A549 (cell line): ENCODE measurements at regions not wholly inside any gene's neighbourhood (a gene's known extent, or its start where the extent isn't known, plus 50 kb on each side); places are given as distances from the start of the nearest gene placed in this dataset.

Experiments used
- ATAC-seq, 2 experiments: fragments of 200-7000 bp in 1 of 2; fragments of >200 bp in 1 of 2; cut with Nextera tagmentation in 1 of 2; cut with Tn5 transposase in 1 of 2; 3 replicates each; pipeline versions ENCODE4 v1.8.0 to v1.9.1; 2018 to 2020; ENCODE audit warnings: mild to moderate bottlenecking in 1 of 2, moderate library complexity in 1 of 2
- CTCF ChIA-PET: fragments of 300-600 bp; sonication (Branson Sonifier 250); formaldehyde crosslinking; extraction: SDS; loops from one replicate; lab custom pipeline; 2021; ENCODE audit warnings: antibody characterized with exemption, inconsistent platforms; lab: Yijun Ruan, JAX
- POLR2A ChIA-PET: fragments of 350-600 bp; formaldehyde crosslinking; extraction: SDS; loops from one replicate; lab custom pipeline; 2021; ENCODE audit warnings: antibody characterized with exemption, inconsistent platforms; lab: Yijun Ruan, JAX
- DNase-seq, 2 experiments: peaks; one replicate each; pipeline versions ENCODE4 v3.0.0 to v3.0.0-alpha.2; 2011 to 2016; ENCODE audit warnings: low read depth in 1 of 2, low spot score in 1 of 2
- FAIRE-seq: peaks from 2 replicates; lab custom pipeline; 2011; peaks lifted over from hg19 to GRCh38; lab: Jason Lieb, UNC
- H3K27ac ChIP-seq, 2 experiments: fragments of >200 bp; sonication (Bioruptor Twin); formaldehyde crosslinking; 3 replicates each; pipeline ENCODE4 v1.5.1; 2016 to 2017
- H3K4me1 ChIP-seq: fragments of >200 bp; sonication (Bioruptor Twin); formaldehyde crosslinking; 3 replicates; pipeline ENCODE4 v1.6.1; 2016
- H3K4me2 ChIP-seq: fragments of >200 bp; sonication (Bioruptor Twin); formaldehyde crosslinking; 3 replicates; pipeline ENCODE4 v1.6.1; 2016
- H3K4me3 ChIP-seq: fragments of >200 bp; sonication (Bioruptor Twin); formaldehyde crosslinking; 3 replicates; pipeline ENCODE4 v1.5.1; 2016
- H3K9me3 ChIP-seq: fragments of >200 bp; sonication (Bioruptor Twin); formaldehyde crosslinking; 3 replicates; pipeline ENCODE4 v1.6.1; 2016
- ATOH8 ChIP-seq: fragments of 250-450 bp; sonication (Bioruptor Pico); IDR thresholded peaks from 2 replicates; pipeline ENCODE4 v1.5.0; 2020; ENCODE audit warnings: low read depth, mild to moderate bottlenecking, moderate library complexity
- CBX2 ChIP-seq: fragments of 200-600 bp; sonication (generic); IDR thresholded peaks from 2 replicates; pipeline ENCODE4 v1.6.1; 2016; ENCODE audit warnings: low read depth, mild to moderate bottlenecking, borderline replicate concordance
- CBX8 ChIP-seq: fragments of 200-600 bp; sonication (generic); IDR thresholded peaks from 2 replicates; pipeline ENCODE4 v1.6.1; 2016
- CEBPB ChIP-seq, 2 experiments: fragments of >200 bp in 1 of 2; sonication (Bioruptor Twin) in 1 of 2; formaldehyde crosslinking in 1 of 2; IDR thresholded peaks; 2 replicates each; pipeline ENCODE4 v1.6.1; 2012 to 2016
- CHD4 ChIP-seq: fragments of 200-600 bp; sonication (generic); IDR thresholded peaks from 2 replicates; pipeline ENCODE4 v1.6.1; 2016; ENCODE audit warnings: antibody characterized with exemption, mild to moderate bottlenecking, borderline replicate concordance
- ELK1 ChIP-seq: fragments of 150-350 bp; IDR thresholded peaks from 2 replicates; pipeline ENCODE4 v1.6.1; 2014; ENCODE audit warnings: low read depth, mild to moderate bottlenecking, low read length
- ESRRA ChIP-seq: fragments of 150-350 bp; IDR thresholded peaks from 2 replicates; pipeline ENCODE4 v1.6.1; 2014; ENCODE audit warnings: mild to moderate bottlenecking, low read length, borderline replicate concordance
- FOSB ChIP-seq: fragments of 250-450 bp; sonication (Bioruptor Pico); IDR thresholded peaks from 2 replicates; pipeline ENCODE4 v1.5.0; 2020; ENCODE audit warnings: mild to moderate bottlenecking, moderate library complexity
- KDM5A ChIP-seq: fragments of 200-600 bp; sonication (generic); IDR thresholded peaks from 2 replicates; pipeline ENCODE4 v1.6.1; 2016; ENCODE audit warnings: antibody characterized with exemption, mild to moderate bottlenecking
- MAFK ChIP-seq: fragments of 450-650 bp; IDR thresholded peaks from 2 replicates; pipeline ENCODE4 v1.6.1; 2014; ENCODE audit not compliant: partially characterized antibody
- PBX3 ChIP-seq: IDR thresholded peaks from 2 replicates; pipeline ENCODE4 v1.6.1; 2012
- POLR2AphosphoS2 ChIP-seq: conservative IDR thresholded peaks from 2 replicates; pipeline ENCODE4 v1.6.1; 2012; ENCODE audit warnings: low read length, improper control_type of control experiment, inconsistent platforms
- RARB ChIP-seq: fragments of 250-450 bp; sonication (Bioruptor Pico); IDR thresholded peaks from 2 replicates; pipeline ENCODE4 v1.8.0; 2021; ENCODE audit warnings: mild to moderate bottlenecking, moderate library complexity
- RFX5 ChIP-seq: fragments of 450-650 bp; IDR thresholded peaks from 2 replicates; pipeline ENCODE4 v1.7.1; 2014; ENCODE audit warnings: antibody characterized with exemption, mild to moderate bottlenecking, moderate library complexity
- SMC3 ChIP-seq: fragments of >200 bp; sonication (Bioruptor Twin); formaldehyde crosslinking; IDR thresholded peaks from 3 replicates; pipeline ENCODE4 v1.6.1; 2018; ENCODE audit warnings: inconsistent platforms
- SREBF2 ChIP-seq: fragments of 450-650 bp; IDR thresholded peaks from 2 replicates; pipeline ENCODE4 v1.6.1; 2014; ENCODE audit warnings: mild to moderate bottlenecking, moderate library complexity
- USF2 ChIP-seq: fragments of 450-650 bp; IDR thresholded peaks from 2 replicates; pipeline ENCODE4 v1.6.1; 2014; ENCODE audit warnings: antibody characterized with exemption
- ZFP36 ChIP-seq: fragments of 450-650 bp; IDR thresholded peaks from 2 replicates; pipeline ENCODE4 v1.6.1; 2014; ENCODE audit warnings: borderline replicate concordance; ENCODE audit not compliant: partially characterized antibody
- ZSCAN20 ChIP-seq: fragments of 250-450 bp; sonication (Bioruptor Pico); IDR thresholded peaks from 2 replicates; pipeline ENCODE4 v1.8.0; 2022; ENCODE audit warnings: mild to moderate bottlenecking, moderate library complexity
- WGBS: methylation state at CpG from one replicate; pipeline ENCODE4 v1.1.6; 2017; ENCODE audit errors: missing lambda C conversion rate; 5-methylcytosine and 5-hydroxymethylcytosine counted together

GRCh38 chr6:8551993-8552392, 116.6 kb upstream of the SLC35B3 start:
- no peak for ATAC-seq
- H3K4me2 ChIP-seq, result no peak overlapping the region
- no peak for TF ChIP-seq CBX8
- no peak for TF ChIP-seq USF2
- no peak for TF ChIP-seq MAFK
- TF ChIP-seq ELK1, result no peak
- TF ChIP-seq RARB, result no peak
- TF ChIP-seq SREBF2, result no peak
- no peak for TF ChIP-seq PBX3
- no peak for TF ChIP-seq CBX2
- no peak for TF ChIP-seq FOSB (CRISPR knock-in tag)
- no peak for TF ChIP-seq ATOH8 (CRISPR knock-in tag)
- no peak for TF ChIP-seq ZSCAN20 (CRISPR knock-in tag)
- no peak for TF ChIP-seq SMC3
- TF ChIP-seq KDM5A, result no peak
- no peak for TF ChIP-seq ESRRA
- no peak overlapping the region for H3K27ac ChIP-seq
- H3K9me3 ChIP-seq, result no peaks in the 10 kb centered on the region
- WGBS, result 14% methylated on average over 2 of the region's 2 CpGs
- CTCF ChIA-PET, result no interaction called here
- peaks cover 9% of the 10 kb centered on the region; the same call in 2 of the 3 replicates for H3K4me1 ChIP-seq
- POLR2A ChIA-PET, result no interaction called here
- FAIRE-seq, result no peak
- no peak overlapping the region for H3K4me3 ChIP-seq
- no peak for DNase-seq

- Histone ChIP-seq H3K4me3 (no peak overlapping the region), H3K4me1 (peaks cover 7% of the 10 kb centered on the region; the same call in 2 of the 3 replicates), H3K9me3 (no peaks in the 10 kb centered on the region), H3K4me2 (no peak overlapping the region), H3K27ac (no peak overlapping the region)
- no peak for TF ChIP-seq RFX5
- TF ChIP-seq ZFP36, result no peak
- no peak for TF ChIP-seq CHD4
- no peak for TF ChIP-seq ELK1
- TF ChIP-seq CEBPB (IDR thresholded peaks at IDR 0.05), result no peak
- TF ChIP-seq POLR2AphosphoS2, result no peak
- no peak for TF ChIP-seq SREBF2
- DNase-seq, result no peak
- CTCF ChIA-PET, result no interaction called here
- ATAC-seq, result no peak
- POLR2A ChIA-PET, result no interaction called here
- no peak for FAIRE-seq
- WGBS, result 61% methylated on average over 2 of the region's 2 CpGs
Measured at GRCh38 chr6:8551386-8551785, 116.0 kb upstream of the SLC35B3 start.
